GM06990 (cell line): ENCODE measurements at regions not wholly inside any gene's neighbourhood (a gene's known extent, or its start where the extent isn't known, plus 50 kb on each side); places are given as distances from the start of the nearest gene placed in this dataset.

Experiments used
- DNase-seq: peaks from one replicate; pipeline ENCODE4 v3.0.0-alpha.2; 2011; ENCODE audit not compliant: insufficient read length; ENCODE audit errors: extremely low read depth
- H3K27me3 ChIP-seq: replicated peaks from 2 replicates; pipeline ENCODE4 v1.6.0; 2011; ENCODE audit warnings: low read length; ENCODE audit not compliant: control insufficient read depth, insufficient read depth
- H3K36me3 ChIP-seq: 2 replicates; pipeline ENCODE4 v1.5.1; 2011; ENCODE audit warnings: low read length; ENCODE audit not compliant: control insufficient read depth, insufficient read depth
- H3K4me3 ChIP-seq: replicated peaks from 2 replicates; pipeline ENCODE4 v1.5.1; 2011; ENCODE audit warnings: low read depth, mild to moderate bottlenecking, control low read depth, low read length
- TF ChIP-seq, protein P1 (sequence below): IDR thresholded peaks from 2 replicates; pipeline ENCODE4 v1.5.1; 2011; ENCODE audit warnings: low read length, control low read depth, mild to moderate bottlenecking, inconsistent platforms; ENCODE audit not compliant: insufficient read depth, poor library complexity, severe bottlenecking

- Histone ChIP-seq H3K4me3 (no peak overlapping the region), H3K27me3 (no peaks in the 10 kb centered on the region; the same call in 1 of the 2 replicates), H3K36me3 (no peaks in the 10 kb centered on the region)
- TF ChIP-seq, protein P1, sequence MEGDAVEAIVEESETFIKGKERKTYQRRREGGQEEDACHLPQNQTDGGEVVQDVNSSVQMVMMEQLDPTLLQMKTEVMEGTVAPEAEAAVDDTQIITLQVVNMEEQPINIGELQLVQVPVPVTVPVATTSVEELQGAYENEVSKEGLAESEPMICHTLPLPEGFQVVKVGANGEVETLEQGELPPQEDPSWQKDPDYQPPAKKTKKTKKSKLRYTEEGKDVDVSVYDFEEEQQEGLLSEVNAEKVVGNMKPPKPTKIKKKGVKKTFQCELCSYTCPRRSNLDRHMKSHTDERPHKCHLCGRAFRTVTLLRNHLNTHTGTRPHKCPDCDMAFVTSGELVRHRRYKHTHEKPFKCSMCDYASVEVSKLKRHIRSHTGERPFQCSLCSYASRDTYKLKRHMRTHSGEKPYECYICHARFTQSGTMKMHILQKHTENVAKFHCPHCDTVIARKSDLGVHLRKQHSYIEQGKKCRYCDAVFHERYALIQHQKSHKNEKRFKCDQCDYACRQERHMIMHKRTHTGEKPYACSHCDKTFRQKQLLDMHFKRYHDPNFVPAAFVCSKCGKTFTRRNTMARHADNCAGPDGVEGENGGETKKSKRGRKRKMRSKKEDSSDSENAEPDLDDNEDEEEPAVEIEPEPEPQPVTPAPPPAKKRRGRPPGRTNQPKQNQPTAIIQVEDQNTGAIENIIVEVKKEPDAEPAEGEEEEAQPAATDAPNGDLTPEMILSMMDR, result no peak
- DNase-seq, result no peak
These were observed 98.2 kb upstream of the ERG start for GRCh38 chr21:38596264-38597042.

- Histone ChIP-seq H3K27me3 (no peaks in the 10 kb centered on the region; the same call in 1 of the 2 replicates), H3K36me3 (no peaks in the 10 kb centered on the region), H3K4me3 (no peak overlapping the region)
- TF ChIP-seq, protein P1, result no peak
- DNase-seq, result no peak
These were observed 99.1 kb upstream of the ERG start for GRCh38 chr21:38597421-38597820.

DNA sequence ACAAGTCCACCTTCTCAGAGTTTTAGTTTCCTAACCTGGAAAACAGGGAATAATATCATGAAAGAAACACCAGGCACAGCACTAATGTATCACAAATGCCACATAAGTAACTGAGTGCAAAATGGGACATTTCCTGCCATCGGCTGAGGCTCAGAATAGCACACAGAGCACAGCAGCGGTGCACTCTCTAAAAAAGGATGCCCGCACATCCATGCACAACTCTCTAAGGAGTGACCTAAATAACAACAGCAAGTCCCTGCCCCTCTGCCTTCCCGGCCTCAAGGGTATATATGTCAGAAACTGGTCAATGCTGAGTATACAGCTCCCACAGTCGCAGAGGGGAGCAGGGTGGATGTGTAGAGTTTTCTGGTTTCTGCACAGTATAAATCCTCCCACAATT is 100.1 kb upstream of the ERG start:
- H3K36me3 ChIP-seq, result no peaks in the 10 kb centered on the region
- TF ChIP-seq, protein P1, result no peak
- no peak overlapping the region for H3K4me3 ChIP-seq
- no peak for DNase-seq
- H3K27me3 ChIP-seq, result no peaks in the 10 kb centered on the region; the same call in 1 of the 2 replicates

- DNase-seq, result no peak
- no peaks in the 10 kb centered on the region; the same call in 1 of the 2 replicates for H3K27me3 ChIP-seq
- H3K4me3 ChIP-seq, result no peak overlapping the region
- H3K36me3 ChIP-seq, result no peaks in the 10 kb centered on the region
- TF ChIP-seq, protein P1, result no peak
These were observed 101.2 kb upstream of the ERG start for GRCh38 chr21:38599381-38599975.

GRCh38 chr21:38600106-38600505 is 101.8 kb upstream of the ERG start:
- Histone ChIP-seq H3K27me3 (no peaks in the 10 kb centered on the region; the same call in 1 of the 2 replicates), H3K4me3 (no peak overlapping the region), H3K36me3 (no peaks in the 10 kb centered on the region)
- TF ChIP-seq, protein P1, result no peak
- no peak for DNase-seq
